ENCODE measurements at regions not wholly inside any gene's neighbourhood (a gene's known extent, or its start where the extent isn't known, plus 50 kb on each side); places are given as distances from the start of the nearest gene placed in this dataset.

- no peak for TF ChIP-seq HDAC6 (IDR thresholded peaks at IDR 0.05; ENCODE audit: unreplicated experiment)
- no peak for TF ChIP-seq HSF1 (IDR thresholded peaks at IDR 0.05; ENCODE audit: low read depth, low read length)
Observed at GRCh38 chr4:111678908-111679307, 466.3 kb upstream of the FAM241A start (continued).

GRCh38 chr4:111681270-111681669, 464.0 kb upstream of the FAM241A start:
- FAIRE-seq = no peak
- intact Hi-C loops (cut with micrococcal nuclease; ENCODE audit: unreplicated experiment) (no loop called here), in situ Hi-C loops (cut with MboI) (no loop called here)
- no TSS peak for BruUV-seq (replicated peaks)
- ChIA-PET SMC1A (ENCODE audit: uncharacterized antibody, unreplicated experiment) (no interaction called here), CTCF (no interaction called here), POLR2A (no interaction called here), RAD21 (ENCODE audit: unreplicated experiment) (no interaction called here)
- H4K20me1 ChIP-seq (ENCODE audit: control insufficient read depth, insufficient read depth) = no peaks in the 10 kb centered on the region
- ATAC-seq = no peak
- no peak overlapping the region for H3K9ac ChIP-seq (ENCODE audit: control insufficient read depth, insufficient read depth, low read length)
- no peaks in the 10 kb centered on the region for H3K79me2 ChIP-seq (ENCODE audit: control insufficient read depth, insufficient read depth, low read length)
- H2AFZ ChIP-seq (ENCODE audit: control insufficient read depth, low read depth, low read length) = no peak overlapping the region
- no peaks in the 10 kb centered on the region for H3K36me3 ChIP-seq (ENCODE audit: control insufficient read depth in 2 of 2, insufficient read depth in 2 of 2, low read length in 1 of 2)
- H3K4me2 ChIP-seq (ENCODE audit: control insufficient read depth, insufficient read depth) = no peak overlapping the region
- H3K27ac ChIP-seq (ENCODE audit: control insufficient read depth, insufficient read depth) = no peak overlapping the region
- H3K9me3 ChIP-seq (replicated peaks; ENCODE audit: control insufficient read depth, insufficient read depth, low read length) = no peaks in the 10 kb centered on the region
- H3K4me3 ChIP-seq = no peak overlapping the region
- WGBS (ENCODE audit: insufficient coverage, insufficient replicate concordance, low lambda C conversion rate, missing lambda C conversion rate) = 6% methylated on average over 3 of the region's 3 CpGs
- DNase-seq (ENCODE audit: low read depth, low spot score) = no peak
- no peaks in the 10 kb centered on the region for H3K27me3 ChIP-seq (replicated peaks in 1 of 2; ENCODE audit: control insufficient read depth in 2 of 2, insufficient read depth in 2 of 2, low read length in 1 of 2)
- TF ChIP-seq NFYB (IDR thresholded peaks at IDR 0.05; ENCODE audit: insufficient read depth, low read depth, low read length) (no peak), CEBPZ (IDR thresholded peaks at IDR 0.05; ENCODE audit: low read depth, low read length) (no peak)
- no peaks in the 10 kb centered on the region for H3K4me1 ChIP-seq (ENCODE audit: control insufficient read depth, insufficient read depth, low read length)
